ENCODE measurements at regions not wholly inside any gene's neighbourhood (a gene's known extent, or its start where the extent isn't known, plus 50 kb on each side); places are given as distances from the start of the nearest gene placed in this dataset.
A peak's percentile ranks its signal among the peaks of the same experiment; 100 is the strongest.
"Not testable (repeated sequence)": the region's sequence is repeated elsewhere in the genome, so short reads cannot be mapped to it uniquely, and the experiment has no call there.

- POLR2A ChIA-PET; intact Hi-C loops (cut with micrococcal nuclease; ENCODE audit: unreplicated experiment); H3K27ac ChIP-seq (ENCODE audit: control insufficient read depth, insufficient read depth); DNase-seq (ENCODE audit: low read depth, low spot score); H4K20me1 ChIP-seq (ENCODE audit: control insufficient read depth, insufficient read depth); FAIRE-seq; H3K4me2 ChIP-seq (ENCODE audit: control insufficient read depth, insufficient read depth); H3K79me2 ChIP-seq (ENCODE audit: control insufficient read depth, insufficient read depth, low read length); ATAC-seq; BruUV-seq (replicated peaks); H2AFZ ChIP-seq (ENCODE audit: control insufficient read depth, low read depth, low read length); H3K9me3 ChIP-seq (replicated peaks; ENCODE audit: control insufficient read depth, insufficient read depth, low read length); H3K9ac ChIP-seq (ENCODE audit: control insufficient read depth, insufficient read depth, low read length); H3K36me3 ChIP-seq (ENCODE audit: control insufficient read depth in 2 of 2, insufficient read depth in 2 of 2, low read length in 1 of 2); in situ Hi-C loops (cut with MboI); H3K4me1 ChIP-seq (ENCODE audit: control insufficient read depth, insufficient read depth, low read length); SMC1A ChIA-PET (ENCODE audit: uncharacterized antibody, unreplicated experiment); RAD21 ChIA-PET (ENCODE audit: unreplicated experiment); CTCF ChIA-PET; H3K4me3 ChIP-seq; H3K27me3 ChIP-seq (replicated peaks in 1 of 2; ENCODE audit: control insufficient read depth in 2 of 2, insufficient read depth in 2 of 2, low read length in 1 of 2): not testable (repeated sequence)
- no CpG with 5 or more reads among the region's 6 CpGs for WGBS (ENCODE audit: insufficient coverage, insufficient replicate concordance, low lambda C conversion rate, missing lambda C conversion rate)
Observed at GRCh38 chr1:120264564-120264963, 88.2 kb upstream of the SEC22B start.

GRCh38 chr1:120262791-120263751, 86.8 kb upstream of the SEC22B start:
- H3K9ac ChIP-seq (ENCODE audit: control insufficient read depth, insufficient read depth, low read length); CTCF ChIA-PET; FAIRE-seq; DNase-seq (ENCODE audit: low read depth, low spot score); SMC1A ChIA-PET (ENCODE audit: uncharacterized antibody, unreplicated experiment); in situ Hi-C loops (cut with MboI); POLR2A ChIA-PET; H3K36me3 ChIP-seq (ENCODE audit: control insufficient read depth in 2 of 2, insufficient read depth in 2 of 2, low read length in 1 of 2); H3K4me1 ChIP-seq (ENCODE audit: control insufficient read depth, insufficient read depth, low read length); ATAC-seq; BruUV-seq (replicated peaks); intact Hi-C loops (cut with micrococcal nuclease; ENCODE audit: unreplicated experiment); H3K27ac ChIP-seq (ENCODE audit: control insufficient read depth, insufficient read depth); H4K20me1 ChIP-seq (ENCODE audit: control insufficient read depth, insufficient read depth); H3K79me2 ChIP-seq (ENCODE audit: control insufficient read depth, insufficient read depth, low read length); H3K4me3 ChIP-seq; RAD21 ChIA-PET (ENCODE audit: unreplicated experiment); H3K4me2 ChIP-seq (ENCODE audit: control insufficient read depth, insufficient read depth); H3K9me3 ChIP-seq (replicated peaks; ENCODE audit: control insufficient read depth, insufficient read depth, low read length); H3K27me3 ChIP-seq (replicated peaks in 1 of 2; ENCODE audit: control insufficient read depth in 2 of 2, insufficient read depth in 2 of 2, low read length in 1 of 2); H2AFZ ChIP-seq (ENCODE audit: control insufficient read depth, low read depth, low read length): not testable (repeated sequence)
- WGBS (ENCODE audit: insufficient coverage, insufficient replicate concordance, low lambda C conversion rate, missing lambda C conversion rate): no CpG with 5 or more reads among the region's 4 CpGs

GRCh38 chr1:120257778-120258105, 81.4 kb upstream of the SEC22B start:
- no CpG with 5 or more reads among the region's 2 CpGs for WGBS (ENCODE audit: insufficient coverage, insufficient replicate concordance, low lambda C conversion rate, missing lambda C conversion rate)
- intact Hi-C loops (cut with micrococcal nuclease; ENCODE audit: unreplicated experiment); H3K27me3 ChIP-seq (replicated peaks in 1 of 2; ENCODE audit: control insufficient read depth in 2 of 2, insufficient read depth in 2 of 2, low read length in 1 of 2); H3K4me3 ChIP-seq; H3K36me3 ChIP-seq (ENCODE audit: control insufficient read depth in 2 of 2, insufficient read depth in 2 of 2, low read length in 1 of 2); POLR2A ChIA-PET; DNase-seq (ENCODE audit: low read depth, low spot score); SMC1A ChIA-PET (ENCODE audit: uncharacterized antibody, unreplicated experiment); H4K20me1 ChIP-seq (ENCODE audit: control insufficient read depth, insufficient read depth); H3K4me2 ChIP-seq (ENCODE audit: control insufficient read depth, insufficient read depth); FAIRE-seq; H3K9ac ChIP-seq (ENCODE audit: control insufficient read depth, insufficient read depth, low read length); H2AFZ ChIP-seq (ENCODE audit: control insufficient read depth, low read depth, low read length); H3K27ac ChIP-seq (ENCODE audit: control insufficient read depth, insufficient read depth); H3K9me3 ChIP-seq (replicated peaks; ENCODE audit: control insufficient read depth, insufficient read depth, low read length); H3K4me1 ChIP-seq (ENCODE audit: control insufficient read depth, insufficient read depth, low read length); BruUV-seq (replicated peaks); CTCF ChIA-PET; H3K79me2 ChIP-seq (ENCODE audit: control insufficient read depth, insufficient read depth, low read length); in situ Hi-C loops (cut with MboI); RAD21 ChIA-PET (ENCODE audit: unreplicated experiment): not testable (repeated sequence)
- ATAC-seq: peak; percentile 42; the same call in 2 of the 3 replicates

- H3K4me3 ChIP-seq; H3K27me3 ChIP-seq (replicated peaks in 1 of 2; ENCODE audit: control insufficient read depth in 2 of 2, insufficient read depth in 2 of 2, low read length in 1 of 2); SMC1A ChIA-PET (ENCODE audit: uncharacterized antibody, unreplicated experiment); POLR2A ChIA-PET; H2AFZ ChIP-seq (ENCODE audit: control insufficient read depth, low read depth, low read length); ATAC-seq; FAIRE-seq; H3K27ac ChIP-seq (ENCODE audit: control insufficient read depth, insufficient read depth); RAD21 ChIA-PET (ENCODE audit: unreplicated experiment); H3K79me2 ChIP-seq (ENCODE audit: control insufficient read depth, insufficient read depth, low read length); DNase-seq (ENCODE audit: low read depth, low spot score); H3K4me2 ChIP-seq (ENCODE audit: control insufficient read depth, insufficient read depth); in situ Hi-C loops (cut with MboI); H3K9ac ChIP-seq (ENCODE audit: control insufficient read depth, insufficient read depth, low read length); H3K9me3 ChIP-seq (replicated peaks; ENCODE audit: control insufficient read depth, insufficient read depth, low read length); BruUV-seq (replicated peaks); H3K4me1 ChIP-seq (ENCODE audit: control insufficient read depth, insufficient read depth, low read length); intact Hi-C loops (cut with micrococcal nuclease; ENCODE audit: unreplicated experiment); CTCF ChIA-PET; H3K36me3 ChIP-seq (ENCODE audit: control insufficient read depth in 2 of 2, insufficient read depth in 2 of 2, low read length in 1 of 2); H4K20me1 ChIP-seq (ENCODE audit: control insufficient read depth, insufficient read depth): not testable (repeated sequence)
- WGBS (ENCODE audit: insufficient coverage, insufficient replicate concordance, low lambda C conversion rate, missing lambda C conversion rate): no CpG with 5 or more reads among the region's 6 CpGs
Observed at GRCh38 chr1:120257064-120257777, 80.9 kb upstream of the SEC22B start.
